DMS153 (cell line): ENCODE measurements at regions not wholly inside any gene's neighbourhood (a gene's known extent, or its start where the extent isn't known, plus 50 kb on each side); places are given as distances from the start of the nearest gene placed in this dataset.
"Not testable (repeated sequence)": the region's sequence is repeated elsewhere in the genome, so short reads cannot be mapped to it uniquely, and the experiment has no call there.

Experiments used
- DNase-seq: peaks from one replicate; lab custom pipeline; 2025; lab: John Stamatoyannopoulos, UW

GRCh38 chr21:27768046-27768637, 801.3 kb upstream of the ADAMTS5 start:
- DNase-seq, result not testable (repeated sequence)

- DNase-seq, result no peak
Measured at GRCh38 chr21:27764056-27764455, 797.2 kb upstream of the ADAMTS5 start.

GRCh38 chr21:27761623-27762022, 794.7 kb upstream of the ADAMTS5 start:
- DNase-seq, result no peak

DNA sequence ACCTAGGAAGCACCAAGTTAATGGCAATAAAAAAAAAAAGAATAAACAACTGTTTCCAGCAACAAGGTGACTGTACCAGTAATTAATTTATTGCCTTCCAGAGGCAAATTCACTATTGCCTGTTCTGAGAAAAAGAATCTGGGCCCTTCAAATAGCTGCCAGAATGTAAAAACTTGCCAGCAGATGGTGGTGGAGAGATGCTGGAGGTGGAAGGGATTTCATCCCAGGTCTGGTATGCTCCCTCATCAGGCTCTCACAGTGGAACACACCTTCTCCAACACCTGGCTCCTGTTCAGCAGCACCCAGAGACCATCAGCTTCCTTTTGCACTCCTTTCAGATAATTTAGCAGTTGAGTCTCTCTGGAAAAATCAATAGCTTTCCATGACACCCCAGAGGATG, 792.9 kb upstream of the ADAMTS5 start:
- no peak for DNase-seq

DNA sequence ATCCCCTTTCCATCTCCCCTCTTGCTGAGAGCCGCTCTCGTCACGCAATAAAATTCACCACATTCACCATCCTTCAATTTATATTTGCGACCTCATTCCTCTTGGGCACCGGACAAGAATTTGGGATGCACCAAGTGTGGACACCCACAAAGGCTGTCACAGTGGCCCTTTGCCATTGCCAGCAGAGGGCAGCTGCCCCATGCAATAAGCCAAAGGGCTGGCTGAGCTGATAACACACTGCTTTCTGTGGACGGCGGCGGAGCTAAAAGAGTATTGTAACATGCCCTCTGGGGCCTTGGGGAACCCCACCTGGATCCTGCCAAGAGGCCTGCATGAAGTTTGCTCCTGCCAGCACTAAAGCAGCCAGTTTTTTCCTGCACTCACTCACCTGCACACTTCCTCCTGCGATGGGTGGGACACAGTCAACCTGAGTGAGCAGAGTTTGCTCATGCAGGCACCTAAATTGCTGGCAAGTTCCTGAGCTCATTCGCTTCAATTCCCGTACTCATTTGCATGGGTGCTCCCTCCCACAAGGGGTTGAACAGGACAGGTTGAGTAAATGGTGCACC, 792.3 kb upstream of the ADAMTS5 start:
- DNase-seq, result no peak

- no peak for DNase-seq
Measured at GRCh38 chr21:27756191-27756590, 789.3 kb upstream of the ADAMTS5 start.

DNA sequence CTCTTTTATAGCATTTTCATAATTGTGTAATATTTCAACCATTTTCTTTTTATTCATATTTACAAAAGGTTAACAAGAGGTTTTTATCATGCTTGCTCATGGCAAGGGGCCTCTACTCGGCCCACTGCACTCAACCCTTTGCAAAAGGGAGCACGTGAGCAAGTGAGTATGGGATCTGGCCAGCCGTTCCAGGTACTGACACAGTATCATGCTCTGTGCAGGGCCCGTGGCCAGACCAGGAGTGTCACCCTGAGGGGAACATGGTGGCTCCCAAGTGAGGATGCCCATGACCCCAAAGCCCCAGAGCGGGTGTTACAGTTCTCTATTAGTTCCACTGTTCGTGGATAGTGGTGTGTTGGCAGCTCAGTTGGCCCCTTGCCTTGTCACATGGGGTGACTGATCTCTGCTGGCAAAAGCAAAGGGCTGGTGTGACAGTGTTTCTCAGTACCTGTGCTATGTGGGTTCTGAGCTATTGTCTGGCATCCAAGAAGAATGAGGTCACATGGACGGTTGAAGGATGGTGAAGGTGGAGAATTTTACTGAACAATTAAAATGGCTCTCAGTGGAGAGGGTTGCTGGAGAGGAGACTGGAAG, 777.2 kb upstream of the ADAMTS5 start:
- DNase-seq, result no peak

- DNase-seq, result no peak
Measured at GRCh38 chr21:27741736-27742135, 774.8 kb upstream of the ADAMTS5 start.

GRCh38 chr21:27740084-27740483, 773.2 kb upstream of the ADAMTS5 start:
- no peak for DNase-seq

GRCh38 chr21:27739187-27739586, 772.3 kb upstream of the ADAMTS5 start:
- no peak for DNase-seq

- no peak for DNase-seq
Measured at GRCh38 chr21:27735699-27736098, 768.8 kb upstream of the ADAMTS5 start.

GRCh38 chr21:27734146-27734545, 767.3 kb upstream of the ADAMTS5 start:
- DNase-seq, result no peak

- DNase-seq, result no peak
Measured at GRCh38 chr21:27725916-27726315, 759.0 kb upstream of the ADAMTS5 start.

DNA sequence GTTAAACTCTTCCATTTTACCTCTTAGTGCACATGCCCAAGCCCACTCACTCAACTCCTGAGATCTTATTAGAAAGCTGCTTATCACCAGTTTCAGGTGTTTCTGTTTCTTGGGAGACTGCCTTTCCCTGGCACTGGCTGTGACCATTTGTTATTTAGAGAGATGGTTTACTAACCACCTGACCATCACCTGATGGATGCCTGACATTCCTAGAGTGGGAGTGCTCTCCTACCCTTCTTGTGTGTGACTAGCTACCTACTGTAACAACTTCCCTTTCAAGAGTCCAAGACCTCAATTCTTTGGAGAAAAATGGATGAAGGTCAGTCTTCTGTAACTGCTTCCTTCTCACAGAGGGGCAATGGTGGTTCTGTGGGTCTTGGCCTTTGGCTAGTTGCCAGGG, 755.2 kb upstream of the ADAMTS5 start:
- DNase-seq, result no peak

GRCh38 chr21:27721675-27722074, 754.8 kb upstream of the ADAMTS5 start:
- no peak for DNase-seq

- DNase-seq, result no peak
Measured at GRCh38 chr21:27719226-27719625, 752.3 kb upstream of the ADAMTS5 start.

- DNase-seq, result no peak
Measured at GRCh38 chr21:27715131-27715530, 748.2 kb upstream of the ADAMTS5 start.

GRCh38 chr21:27713154-27714109, 746.5 kb upstream of the ADAMTS5 start:
- DNase-seq, result no peak

GRCh38 chr21:27704567-27705166, 737.8 kb upstream of the ADAMTS5 start:
- DNase-seq, result no peak

GRCh38 chr21:27703791-27704190, 736.9 kb upstream of the ADAMTS5 start:
- DNase-seq, result no peak

DNA sequence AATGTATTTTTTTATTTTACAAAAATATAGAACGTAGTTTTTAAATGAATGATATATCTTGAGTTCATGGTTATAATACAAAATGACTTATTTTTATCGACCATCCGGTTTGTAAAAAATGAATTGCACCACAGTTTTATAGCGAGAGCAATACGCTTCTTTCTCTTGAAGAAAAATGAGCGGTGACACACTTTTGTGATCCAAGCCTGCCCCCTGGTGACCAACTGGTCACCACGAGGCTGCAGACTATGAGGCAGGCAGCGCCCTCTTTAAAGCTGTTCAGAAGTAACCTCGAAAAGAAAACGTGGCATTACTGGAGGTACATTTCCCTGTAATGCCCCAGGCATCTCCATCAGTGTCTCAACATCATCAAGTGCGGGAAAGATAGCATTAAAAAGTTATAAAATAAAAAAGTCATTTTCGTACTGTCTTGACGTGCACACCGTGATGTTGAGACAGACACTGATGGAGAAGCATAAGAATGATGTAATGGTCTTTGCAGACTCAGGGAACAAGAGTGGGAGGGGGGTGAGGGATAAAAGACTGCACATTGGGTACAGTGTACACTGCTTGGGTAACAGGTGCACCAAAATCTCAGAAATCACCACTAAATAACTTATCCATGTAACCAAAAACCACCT, 734.2 kb upstream of the ADAMTS5 start:
- peak; percentile 36 for DNase-seq

DNA sequence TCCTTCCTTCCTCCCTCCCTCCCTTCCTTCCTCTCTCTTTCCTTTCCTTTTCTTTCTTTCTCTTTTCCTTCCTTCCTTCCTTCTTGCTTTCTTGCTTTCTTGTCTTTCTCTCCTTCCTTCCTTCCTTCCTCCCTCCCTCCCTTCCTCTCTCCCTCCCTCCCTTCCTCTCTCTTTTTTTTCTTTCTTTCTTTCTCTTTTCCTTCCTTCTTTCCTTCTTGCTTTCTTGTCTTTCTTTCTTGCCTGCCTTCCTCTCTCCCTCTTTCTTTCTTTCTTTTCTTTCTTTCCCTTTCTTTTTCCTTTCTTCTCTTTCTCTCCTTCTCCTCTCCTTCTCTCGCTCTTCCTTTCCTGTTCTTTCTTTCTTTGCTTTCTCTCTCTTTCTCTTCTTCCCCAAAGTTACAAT, 728.4 kb upstream of the ADAMTS5 start:
- no peak for DNase-seq
